ENCODE measurements at regions not wholly inside any gene's neighbourhood (a gene's known extent, or its start where the extent isn't known, plus 50 kb on each side); places are given as distances from the start of the nearest gene placed in this dataset.

DNA sequence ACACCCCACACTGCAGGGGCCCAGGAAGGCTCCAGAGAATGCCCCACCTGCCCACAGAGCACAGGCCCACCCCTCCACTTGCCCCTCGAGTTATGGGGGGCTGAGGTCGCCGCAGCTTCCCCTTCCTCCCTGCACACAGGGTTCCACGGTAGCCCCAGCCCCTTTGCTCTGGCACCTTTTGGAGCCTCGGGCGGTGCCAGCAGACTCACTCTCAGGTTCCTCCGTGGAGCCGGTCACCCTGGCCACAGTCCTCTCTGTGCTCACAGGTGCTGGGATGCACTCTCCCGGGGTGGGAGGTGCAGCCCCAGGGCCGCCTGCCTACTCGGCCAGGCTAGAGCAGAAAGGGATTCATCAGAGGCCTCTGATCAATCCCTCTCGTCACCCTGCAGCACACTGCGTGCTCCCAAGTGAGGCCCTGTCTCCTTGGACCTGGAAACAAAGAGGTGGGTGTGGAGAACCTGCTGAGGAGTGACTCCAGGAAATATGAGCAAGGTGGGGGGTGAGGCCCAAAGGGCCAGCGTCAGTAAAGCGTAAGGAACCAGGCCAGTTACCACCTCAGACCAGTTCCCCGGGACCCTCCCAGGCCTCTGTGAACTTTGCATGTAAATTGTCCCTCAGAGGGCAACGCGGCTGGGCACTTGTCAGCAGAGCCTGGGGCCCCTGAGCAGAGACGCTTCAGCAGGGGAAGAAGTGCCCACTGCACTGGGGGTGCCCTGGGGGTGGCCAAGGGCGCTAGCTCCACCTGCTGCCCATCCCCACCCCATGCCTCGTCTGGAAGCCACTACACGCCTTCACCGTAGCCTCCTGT is 167.8 kb downstream of the OLFM1 start:
- H2AK5ac ChIP-seq (ENCODE audit: low read depth, low read length), result no peak overlapping the region
- in situ Hi-C loops (cut with MboI; ENCODE audit: low sequenced_read_pairs) (no loop called here), intact Hi-C loops (cut with micrococcal nuclease) (no loop called here), dilution Hi-C loops (cut with HindIII; ENCODE audit: low sequenced_read_pairs, unreplicated experiment) (no loop called here)
- peaks cover 31% of the 10 kb centered on the region for H3K9me3 ChIP-seq (ENCODE audit: control insufficient read depth, insufficient read depth, low read length)
- no peak overlapping the region for H3K4me3 ChIP-seq (ENCODE audit: insufficient read depth, low read depth, low read length)
- no peak overlapping the region for H3K23ac ChIP-seq (ENCODE audit: low read depth, low read length)
- H3K14ac ChIP-seq (replicated peaks; ENCODE audit: low read depth, low read length), result no peak overlapping the region
- H3K79me1 ChIP-seq (ENCODE audit: low read depth in 1 of 2, low read length in 2 of 2), result no peaks in the 10 kb centered on the region
- POLR2A ChIA-PET (ENCODE audit: unreplicated experiment), result no interaction called here
- ATAC-seq (ENCODE audit: low read depth) (no peak), DNase-seq (no peak)
- no peaks in the 10 kb centered on the region for H3K27me3 ChIP-seq (ENCODE audit: control insufficient read depth, insufficient read depth, low read length)
- no peak overlapping the region for H3K4ac ChIP-seq (ENCODE audit: low read depth, low read length)
- 65% methylated on average over 9 of the region's 23 CpGs; no CpG with 5 or more reads in 1 of the 2 experiments for WGBS, 2 experiments (ENCODE audit: extremely low coverage in 2 of 2, insufficient read length in 1 of 2)
- H2BK20ac ChIP-seq (ENCODE audit: low read depth, low read length), result no peak overlapping the region
- no peak overlapping the region for H4K91ac ChIP-seq (ENCODE audit: insufficient read depth, low read depth, low read length)
- H3K4me1 ChIP-seq (ENCODE audit: control insufficient read depth, insufficient read depth, low read length), result no peaks in the 10 kb centered on the region
- no peak overlapping the region for H3K27ac ChIP-seq (ENCODE audit: insufficient read depth, low read length)
- no peak overlapping the region for H3K9ac ChIP-seq (ENCODE audit: low read depth, low read length)
- no peak overlapping the region for H3K4me2 ChIP-seq (ENCODE audit: low read depth, low read length)
- H3K18ac ChIP-seq (ENCODE audit: low read depth, low read length), result no peak overlapping the region
- no peak overlapping the region for H3K56ac ChIP-seq (ENCODE audit: extremely low read depth, insufficient read depth, low read length)
- H4K20me1 ChIP-seq (ENCODE audit: insufficient read depth, low read length), result no peaks in the 10 kb centered on the region
- H2BK5ac ChIP-seq (ENCODE audit: low read depth, low read length, poor library complexity, severe bottlenecking), result no peak overlapping the region
- TF ChIP-seq RAD21 (IDR thresholded peaks at IDR 0.05; ENCODE audit: low read length), result no peak
- TF ChIP-seq RCOR1 (IDR thresholded peaks at IDR 0.05; ENCODE audit: insufficient replicate concordance, low read length), result no peak
- no peak for TF ChIP-seq CTCF (conservative IDR thresholded peaks at IDR 0.05; ENCODE audit: low read depth, low read length)
- no peak for TF ChIP-seq CHD1 (IDR thresholded peaks at IDR 0.05; ENCODE audit: low read depth, low read length)
- no peak for TF ChIP-seq CEBPB (IDR thresholded peaks at IDR 0.05; ENCODE audit: low read depth, low read length)
- no peak for TF ChIP-seq SMC3 (IDR thresholded peaks at IDR 0.05; ENCODE audit: low read depth, low read length)
- TF ChIP-seq POLR2A (IDR thresholded peaks at IDR 0.05; ENCODE audit: low read depth, low read length), result no peak
- TF ChIP-seq USF2 (IDR thresholded peaks at IDR 0.05; ENCODE audit: low read depth, low read length), result no peak
- TF ChIP-seq MAFK (IDR thresholded peaks at IDR 0.05; ENCODE audit: low read depth, low read length), result no peak
- no peak for TF ChIP-seq BHLHE40 (IDR thresholded peaks at IDR 0.05; ENCODE audit: low read depth, low read length)
- no peak for TF ChIP-seq MXI1 (IDR thresholded peaks at IDR 0.05; ENCODE audit: borderline replicate concordance, low read depth, low read length)
- no peak for TF ChIP-seq MAZ (IDR thresholded peaks at IDR 0.05; ENCODE audit: borderline replicate concordance, low read depth, low read length)
- no peak for TF ChIP-seq FOS (IDR thresholded peaks at IDR 0.05; ENCODE audit: low read depth, low read length)
- no peak overlapping the region for H4K8ac ChIP-seq (ENCODE audit: low read depth in 2 of 2, low read length in 2 of 2)
- no peak overlapping the region for H4K5ac ChIP-seq (ENCODE audit: low read depth, low read length)
- H3K9me1 ChIP-seq (ENCODE audit: insufficient read depth, low read length), result no peaks in the 10 kb centered on the region
- H2AFZ ChIP-seq (replicated peaks; ENCODE audit: low read length, poor library complexity), result no peak overlapping the region
- CTCF ChIA-PET, result no interaction called here
- BruUV-seq (replicated peaks), result no TSS peak
- H2AK9ac ChIP-seq (replicated peaks; ENCODE audit: low read depth, low read length, poor library complexity), result no peak overlapping the region
- H2BK15ac ChIP-seq (ENCODE audit: low read depth, low read length), result no peak overlapping the region
- H3K36me3 ChIP-seq (ENCODE audit: control insufficient read depth, insufficient read depth, low read length), result no peaks in the 10 kb centered on the region
- no peak overlapping the region for H2BK120ac ChIP-seq (ENCODE audit: low read depth, low read length)

Measured in IMR-90 (cell line).